GM12878 (cell line): ENCODE measurements at regions not wholly inside any gene's neighbourhood (a gene's known extent, or its start where the extent isn't known, plus 50 kb on each side); places are given as distances from the start of the nearest gene placed in this dataset.

Experiments used
- ATAC-seq: fragments of 200-7000 bp; cut with Tn5 transposase; 3 replicates; pipeline ENCODE4 v1.9.1; 2020; ENCODE audit warnings: mild to moderate bottlenecking, moderate library complexity
- BruUV-seq: library from RNA; stranded (reverse); fragments of 400-500 nt; replicated peaks from 2 replicates; lab custom pipeline; 2021; lab: Mats Ljungman, UMichigan
- CTCF ChIA-PET: fragments of 300-600 bp; sonication (Branson Sonifier 250); formaldehyde crosslinking; extraction: SDS; loops from one replicate; lab custom pipeline; 2021; ENCODE audit warnings: inconsistent platforms; lab: Yijun Ruan, JAX
- POLR2A ChIA-PET: fragments of 350-600 bp; formaldehyde crosslinking; extraction: SDS; loops from one replicate; lab custom pipeline; 2021; ENCODE audit warnings: inconsistent platforms; lab: Charles Lee
- RAD21 ChIA-PET: fragments of 300-600 bp; sonication (Branson Sonifier 250); formaldehyde crosslinking; loops from one replicate; lab custom pipeline; 2023; ENCODE audit warnings: antibody characterized with exemption; ENCODE audit not compliant: unreplicated experiment; lab: Charles Lee
- SMC1A ChIA-PET: fragments of 300-600 bp; sonication (Branson Sonifier 250); formaldehyde crosslinking; loops from one replicate; lab custom pipeline; 2023; ENCODE audit not compliant: unreplicated experiment, uncharacterized antibody; lab: Charles Lee
- DNase-seq: peaks from one replicate; pipeline ENCODE4 v3.0.0-alpha.2; 2011; ENCODE audit warnings: low read depth, low spot score
- FAIRE-seq: peaks from 3 replicates; lab custom pipeline; 2011; peaks lifted over from hg19 to GRCh38; lab: Jason Lieb, UNC
- H2AFZ ChIP-seq: 2 replicates; pipeline ENCODE4 v1.6.0; 2011; ENCODE audit warnings: low read depth, low read length, control low read depth; ENCODE audit not compliant: control insufficient read depth
- H3K27ac ChIP-seq: 2 replicates; pipeline ENCODE4 v1.5.1; 2011; ENCODE audit warnings: control low read depth; ENCODE audit not compliant: control insufficient read depth, insufficient read depth
- H3K27me3 ChIP-seq, 2 experiments: replicated peaks in 1 of 2; 2 replicates each; pipeline versions ENCODE4 v1.6.0 to v1.6.1; 2011; ENCODE audit warnings: low read length in 1 of 2; ENCODE audit not compliant: control insufficient read depth in 2 of 2, insufficient read depth in 2 of 2
- H3K36me3 ChIP-seq, 2 experiments: 2 replicates each; pipeline ENCODE4 v1.5.1; 2011; ENCODE audit warnings: low read length in 1 of 2; ENCODE audit not compliant: control insufficient read depth in 2 of 2, insufficient read depth in 2 of 2
- H3K4me1 ChIP-seq: 2 replicates; pipeline ENCODE4 v1.6.1; 2011; ENCODE audit warnings: mild to moderate bottlenecking, low read length, moderate library complexity, mixed read lengths; ENCODE audit not compliant: control insufficient read depth, insufficient read depth
- H3K4me2 ChIP-seq: 2 replicates; pipeline ENCODE4 v1.6.0; 2011; ENCODE audit warnings: control low read depth; ENCODE audit not compliant: control insufficient read depth, insufficient read depth
- H3K4me3 ChIP-seq: fragments of 200-600 bp; sonication (generic); 2 replicates; pipeline ENCODE4 v1.5.1; 2016
- H3K79me2 ChIP-seq: 2 replicates; pipeline ENCODE4 v1.6.0; 2011; ENCODE audit warnings: low read length; ENCODE audit not compliant: control insufficient read depth, insufficient read depth
- H3K9ac ChIP-seq: 2 replicates; pipeline ENCODE4 v1.8.0; 2011; ENCODE audit warnings: low read length, control low read depth, mixed read lengths; ENCODE audit not compliant: control insufficient read depth, insufficient read depth
- H3K9me3 ChIP-seq: replicated peaks from 3 replicates; pipeline ENCODE4 v1.5.1; 2011; ENCODE audit warnings: mild to moderate bottlenecking, low read length; ENCODE audit not compliant: control insufficient read depth, insufficient read depth
- H4K20me1 ChIP-seq: 2 replicates; pipeline ENCODE4 v1.6.0; 2011; ENCODE audit not compliant: control insufficient read depth, insufficient read depth
- HDAC2 ChIP-seq: fragments of 200-600 bp; sonication (generic); IDR thresholded peaks from 2 replicates; pipeline ENCODE4 v1.6.1; 2017
- MYB ChIP-seq: fragments of 150-350 bp; IDR thresholded peaks from 2 replicates; pipeline ENCODE4 v1.6.1; 2014; ENCODE audit warnings: mild to moderate bottlenecking, low read depth, low read length, borderline replicate concordance
- RELB ChIP-seq: fragments of 450-650 bp; IDR thresholded peaks from 2 replicates; pipeline ENCODE4 v1.6.1; 2017; ENCODE audit warnings: low read depth, mild to moderate bottlenecking, moderate library complexity
- SREBF2 ChIP-seq: IDR thresholded peaks from 2 replicates; pipeline ENCODE4 v1.6.1; 2012; ENCODE audit warnings: mild to moderate bottlenecking, low read length
- WGBS: methylation state at CpG from one replicate; pipeline ENCODE4 v1.1.6; 2016; ENCODE audit warnings: low lambda C conversion rate; ENCODE audit not compliant: insufficient replicate concordance, insufficient coverage; ENCODE audit errors: missing lambda C conversion rate; 5-methylcytosine and 5-hydroxymethylcytosine counted together
- in situ Hi-C: fragments of 300-500 bp; cut with MboI; formaldehyde crosslinking; loops from 9 replicates; pipeline ENCODE4 v1.14.3; 2018; ENCODE audit warnings: mixed read lengths
- intact Hi-C: fragments of 100-400 bp; cut with micrococcal nuclease; formaldehyde crosslinking; loops from one replicate; pipeline ENCODE4 v1.14.2; 2022; ENCODE audit not compliant: unreplicated experiment
- TF ChIP-seq, protein P1 (sequence below): fragments of 450-650 bp; IDR thresholded peaks from 2 replicates; pipeline ENCODE4 v1.6.1; 2014; ENCODE audit warnings: mild to moderate bottlenecking

GRCh38 chr2:57569396-57569795 lies 477.2 kb upstream of the VRK2 start (continued):
- TF ChIP-seq, protein P1, sequence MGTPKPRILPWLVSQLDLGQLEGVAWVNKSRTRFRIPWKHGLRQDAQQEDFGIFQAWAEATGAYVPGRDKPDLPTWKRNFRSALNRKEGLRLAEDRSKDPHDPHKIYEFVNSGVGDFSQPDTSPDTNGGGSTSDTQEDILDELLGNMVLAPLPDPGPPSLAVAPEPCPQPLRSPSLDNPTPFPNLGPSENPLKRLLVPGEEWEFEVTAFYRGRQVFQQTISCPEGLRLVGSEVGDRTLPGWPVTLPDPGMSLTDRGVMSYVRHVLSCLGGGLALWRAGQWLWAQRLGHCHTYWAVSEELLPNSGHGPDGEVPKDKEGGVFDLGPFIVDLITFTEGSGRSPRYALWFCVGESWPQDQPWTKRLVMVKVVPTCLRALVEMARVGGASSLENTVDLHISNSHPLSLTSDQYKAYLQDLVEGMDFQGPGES: no peak
- no peak for TF ChIP-seq MYB
- TF ChIP-seq SREBF2: no peak

GRCh38 chr2:57570961-57571360 lies 475.6 kb upstream of the VRK2 start:
- Histone ChIP-seq H3K9ac (no peak overlapping the region), H3K4me2 (no peak overlapping the region), H3K9me3 (no peaks in the 10 kb centered on the region), H3K36me3 (no peaks in the 10 kb centered on the region), H3K4me1 (no peaks in the 10 kb centered on the region), H3K4me3 (no peak overlapping the region), H3K27ac (no peak overlapping the region), H2AFZ (no peak overlapping the region), H3K27me3 (no peaks in the 10 kb centered on the region), H4K20me1 (no peaks in the 10 kb centered on the region), H3K79me2 (no peaks in the 10 kb centered on the region)
- peak; percentile 20; the same call in 1 of the 2 replicates for TF ChIP-seq RELB
- TF ChIP-seq HDAC2: no peak
- 13% methylated on average over 2 of the region's 2 CpGs for whole genome bisulfite sequencing
- no peak for FAIRE-seq
- in situ Hi-C loops: no loop called here
- DNase-seq: no peak
- intact Hi-C loops: no loop called here
- RAD21 ChIA-PET: no interaction called here
- no TSS peak for BruUV-seq
- POLR2A ChIA-PET: no interaction called here
- CTCF ChIA-PET: no interaction called here
- peak; percentile 73 for ATAC-seq
- SMC1A ChIA-PET: no interaction called here
